Fibroblast of lung (primary cell): ENCODE measurements at regions not wholly inside any gene's neighbourhood (a gene's known extent, or its start where the extent isn't known, plus 50 kb on each side); places are given as distances from the start of the nearest gene placed in this dataset.
A peak's percentile ranks its signal among the peaks of the same experiment; 100 is the strongest.
"Not testable (repeated sequence)": the region's sequence is repeated elsewhere in the genome, so short reads cannot be mapped to it uniquely, and the experiment has no call there.

Experiments used
- DNase-seq, 2 donors: peaks; one replicate each; pipeline versions ENCODE4 v3.0.0 to v3.0.0-alpha.2; 2010; ENCODE audit warnings: low read depth in 2 of 2
- H2AFZ ChIP-seq: 2 replicates; pipeline ENCODE4 v1.5.1; 2012; ENCODE audit warnings: low read length, control low read depth, inconsistent platforms
- H3K27ac ChIP-seq: 2 replicates; pipeline ENCODE4 v1.5.1; 2011; ENCODE audit warnings: low read length, control low read depth; ENCODE audit not compliant: insufficient read depth
- H3K27me3 ChIP-seq: 2 replicates; pipeline ENCODE4 v1.5.1; 2011; ENCODE audit warnings: mild to moderate bottlenecking, low read length; ENCODE audit not compliant: control insufficient read depth, insufficient read depth
- H3K36me3 ChIP-seq: 2 replicates; pipeline ENCODE4 v1.5.1; 2011; ENCODE audit warnings: low read length; ENCODE audit not compliant: control insufficient read depth, insufficient read depth
- H3K4me1 ChIP-seq: 2 replicates; pipeline ENCODE4 v1.5.1; 2011; ENCODE audit warnings: low read length; ENCODE audit not compliant: control insufficient read depth, insufficient read depth; ENCODE audit errors: extremely low read depth
- H3K4me2 ChIP-seq: 2 replicates; pipeline ENCODE4 v1.5.1; 2011; ENCODE audit warnings: low read length, control low read depth; ENCODE audit not compliant: insufficient read depth; ENCODE audit errors: extremely low read depth
- H3K4me3 ChIP-seq, 4 experiments: fragments of 200-600 bp in 1 of 4; sonication (generic) in 1 of 4; replicated peaks in 1 of 4; 2 replicates each; pipeline ENCODE4 v1.5.1; 2011 to 2016; ENCODE audit warnings: low read length in 4 of 4, low read depth in 3 of 4, mild to moderate bottlenecking in 3 of 4, control low read depth in 2 of 4, inconsistent platforms in 1 of 4, mixed read lengths in 1 of 4; ENCODE audit not compliant: insufficient read depth in 1 of 4; ENCODE audit errors: control extremely low read depth in 1 of 4
- H3K79me2 ChIP-seq: 2 replicates; pipeline ENCODE4 v1.5.1; 2012; ENCODE audit warnings: mild to moderate bottlenecking, low read length, inconsistent platforms; ENCODE audit not compliant: control insufficient read depth, insufficient read depth
- H3K9ac ChIP-seq: 2 replicates; pipeline ENCODE4 v1.5.1; 2011; ENCODE audit warnings: mild to moderate bottlenecking, low read length, control low read depth; ENCODE audit not compliant: insufficient read depth
- H3K9me3 ChIP-seq: 2 replicates; pipeline ENCODE4 v1.5.1; 2012; ENCODE audit warnings: low read depth, low read length; ENCODE audit not compliant: control insufficient read depth, insufficient read depth
- H4K20me1 ChIP-seq: 2 replicates; pipeline ENCODE4 v1.5.1; 2011; ENCODE audit warnings: low read length; ENCODE audit not compliant: control insufficient read depth, insufficient read depth; ENCODE audit errors: extremely low read depth
- CTCF ChIP-seq, 2 donors: IDR thresholded peaks in 1 of 2; conservative IDR thresholded peaks in 1 of 2; 1 replicate in 1 of 2; 2 replicates in 1 of 2; pipeline ENCODE4 v1.5.1; 2011 to 2012; ENCODE audit warnings: low read length in 2 of 2, control low read depth in 1 of 2, inconsistent platforms in 1 of 2, low read depth in 1 of 2, mild to moderate bottlenecking in 1 of 2
- EZH2 ChIP-seq: IDR thresholded peaks from 2 replicates; pipeline ENCODE4 v1.5.1; 2012; ENCODE audit warnings: low read length, control low read depth, mild to moderate bottlenecking; ENCODE audit errors: missing control alignments

- Histone ChIP-seq H2AFZ (no peak overlapping the region), H3K4me3 (no peak overlapping the region), H3K27ac (no peak overlapping the region), H3K4me1 (no peaks in the 10 kb centered on the region), H4K20me1 (no peaks in the 10 kb centered on the region), H3K79me2 (no peaks in the 10 kb centered on the region), H3K27me3 (no peaks in the 10 kb centered on the region), H3K36me3 (no peaks in the 10 kb centered on the region), H3K9ac (no peak overlapping the region), H3K4me2 (no peak overlapping the region), H3K9me3 (no peaks in the 10 kb centered on the region)
- DNase-seq = peak; percentile 30 to 85
- TF ChIP-seq CTCF (conservative IDR thresholded peaks at IDR 0.05 in 1 of 2, IDR thresholded peaks at IDR 0.05 in 1 of 2; ENCODE audit: low read depth in 1 of 2, low read length in 2 of 2) (peak; percentile 65 to 66), EZH2 (no peak)
Observed at GRCh38 chr4:42282081-42282901, 115.0 kb upstream of the SHISA3 start.

- Histone ChIP-seq H2AFZ (no peak overlapping the region), H3K27me3 (no peaks in the 10 kb centered on the region), H3K4me1 (no peaks in the 10 kb centered on the region), H3K27ac (no peak overlapping the region), H3K4me2 (no peak overlapping the region), H3K4me3 (no peak overlapping the region), H3K9ac (no peak overlapping the region), H3K9me3 (no peaks in the 10 kb centered on the region), H3K36me3 (no peaks in the 10 kb centered on the region), H4K20me1 (no peaks in the 10 kb centered on the region), H3K79me2 (no peaks in the 10 kb centered on the region)
- no peak for DNase-seq
- TF ChIP-seq EZH2 (no peak), CTCF (conservative IDR thresholded peaks at IDR 0.05 in 1 of 2, IDR thresholded peaks at IDR 0.05 in 1 of 2; ENCODE audit: low read depth in 1 of 2, low read length in 2 of 2) (no peak)
Observed at GRCh38 chr4:42284030-42284429, 113.3 kb upstream of the SHISA3 start.

- H3K27me3 ChIP-seq, H4K20me1 ChIP-seq, H3K9ac ChIP-seq, H3K79me2 ChIP-seq, H3K4me3 ChIP-seq, H3K4me1 ChIP-seq, H2AFZ ChIP-seq, H3K4me2 ChIP-seq, H3K27ac ChIP-seq, H3K9me3 ChIP-seq, DNase-seq, H3K36me3 ChIP-seq: not testable (repeated sequence)
Observed at GRCh38 chr4:42288876-42289275, 108.4 kb upstream of the SHISA3 start.

DNA sequence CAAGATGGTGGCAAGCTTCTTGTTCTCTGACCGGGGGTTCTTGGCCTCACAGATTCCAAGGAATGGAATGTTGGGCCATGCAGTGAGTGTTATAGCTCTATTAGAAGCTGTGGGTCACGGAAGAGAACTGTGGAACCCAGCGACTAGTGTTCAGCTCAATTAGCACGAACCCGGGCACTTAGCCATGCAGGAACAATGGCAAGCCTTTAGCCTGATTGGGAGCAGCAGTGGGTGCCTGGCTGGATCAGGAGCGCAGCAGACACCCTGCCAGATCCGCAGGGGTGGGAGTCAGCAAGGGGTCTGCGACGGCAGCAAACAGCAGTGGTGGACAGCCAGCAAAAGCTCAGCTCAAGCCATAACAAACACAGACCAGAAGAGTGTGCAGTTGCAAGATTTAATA lies 105.1 kb upstream of the SHISA3 start:
- not testable (repeated sequence) for DNase-seq, H3K9ac ChIP-seq, H3K4me3 ChIP-seq, H3K27me3 ChIP-seq, H4K20me1 ChIP-seq, H3K4me2 ChIP-seq, H3K27ac ChIP-seq, H3K79me2 ChIP-seq, H2AFZ ChIP-seq, H3K4me1 ChIP-seq, H3K36me3 ChIP-seq, H3K9me3 ChIP-seq
